ENCODE measurements at regions not wholly inside any gene's neighbourhood (a gene's known extent, or its start where the extent isn't known, plus 50 kb on each side); places are given as distances from the start of the nearest gene placed in this dataset.

- Histone ChIP-seq H3K27me3 (ENCODE audit: control insufficient read depth, insufficient read depth, low read length) (no peaks in the 10 kb centered on the region), H3K9me3 (ENCODE audit: control insufficient read depth, insufficient read depth, low read length) (no peaks in the 10 kb centered on the region)
- no CpG with 5 or more reads among the region's 2 CpGs for WGBS (ENCODE audit: insufficient coverage)
Measured at GRCh38 chr2:144595279-144595678, 75.4 kb upstream of the ZEB2 start.

GRCh38 chr2:144593803-144594202 lies 73.9 kb upstream of the ZEB2 start:
- H3K4me1 ChIP-seq (ENCODE audit: control insufficient read depth, insufficient read depth, low read length) = no peaks in the 10 kb centered on the region
- WGBS (ENCODE audit: insufficient coverage) = 47% methylated on average over 2 of the region's 2 CpGs
- no peaks in the 10 kb centered on the region for H3K9me3 ChIP-seq (ENCODE audit: control insufficient read depth, insufficient read depth, low read length)
- peak in 2 of 6 donors; percentile 25 to 63 for DNase-seq (ENCODE audit: low read depth in 4 of 6, low spot score in 6 of 6)
- no peaks in the 10 kb centered on the region for H3K27me3 ChIP-seq (ENCODE audit: control insufficient read depth, insufficient read depth, low read length)
- no peak overlapping the region for H3K27ac ChIP-seq (ENCODE audit: low read depth, low read length)
- H3K4me3 ChIP-seq (ENCODE audit: low read depth, low read length) = no peak overlapping the region
- no peaks in the 10 kb centered on the region for H3K36me3 ChIP-seq (ENCODE audit: control insufficient read depth, insufficient read depth, low read length)

More at GRCh38 chr2:144595279-144595678, 75.4 kb upstream of the ZEB2 start:
- Histone ChIP-seq H3K27ac (ENCODE audit: low read depth, low read length) (no peak overlapping the region), H3K4me3 (ENCODE audit: low read depth, low read length) (no peak overlapping the region), H3K4me1 (ENCODE audit: control insufficient read depth, insufficient read depth, low read length) (no peaks in the 10 kb centered on the region), H3K36me3 (ENCODE audit: control insufficient read depth, insufficient read depth, low read length) (no peaks in the 10 kb centered on the region)
- no peak for DNase-seq (ENCODE audit: low read depth in 4 of 6, low spot score in 6 of 6)

GRCh38 chr2:144592500-144593256 lies 72.8 kb upstream of the ZEB2 start:
- 100% methylated on average over 1 of the region's 8 CpGs for WGBS (ENCODE audit: insufficient coverage)
- H3K36me3 ChIP-seq (ENCODE audit: control insufficient read depth, insufficient read depth, low read length) = no peaks in the 10 kb centered on the region

DNA sequence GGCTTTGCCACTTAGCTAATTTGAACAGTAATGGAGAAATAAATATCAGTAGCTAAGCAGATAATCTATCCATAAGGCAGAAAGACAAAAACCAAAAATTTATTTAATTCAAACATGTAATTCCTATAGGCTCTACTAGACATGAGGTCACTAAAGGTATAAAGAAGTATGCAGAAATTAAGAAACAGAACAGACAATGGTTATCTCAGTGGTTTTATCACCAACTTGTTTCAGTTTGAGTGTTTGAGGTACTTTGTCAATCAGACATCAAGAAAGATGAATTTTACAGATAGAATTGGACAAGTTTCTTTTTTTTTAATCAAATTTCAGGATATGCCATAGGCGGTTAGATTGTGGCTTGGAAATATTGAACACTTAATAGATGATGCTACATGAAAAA lies 67.4 kb upstream of the ZEB2 start:
- H3K4me1 ChIP-seq (ENCODE audit: control insufficient read depth, insufficient read depth, low read length) = peaks cover 4% of the 10 kb centered on the region
- no peak for DNase-seq (ENCODE audit: low read depth in 4 of 6, low spot score in 6 of 6)
- H3K9me3 ChIP-seq (ENCODE audit: control insufficient read depth, insufficient read depth, low read length) = no peaks in the 10 kb centered on the region
- no peaks in the 10 kb centered on the region for H3K36me3 ChIP-seq (ENCODE audit: control insufficient read depth, insufficient read depth, low read length)
- WGBS (ENCODE audit: insufficient coverage) = no CpG with 5 or more reads among the region's 1 CpG
- H3K27me3 ChIP-seq (ENCODE audit: control insufficient read depth, insufficient read depth, low read length) = no peaks in the 10 kb centered on the region
- H3K4me3 ChIP-seq (ENCODE audit: low read depth, low read length) = no peak overlapping the region
- no peak overlapping the region for H3K27ac ChIP-seq (ENCODE audit: low read depth, low read length)

More at GRCh38 chr2:144592500-144593256, 72.8 kb upstream of the ZEB2 start:
- Histone ChIP-seq H3K27ac (ENCODE audit: low read depth, low read length) (no peak overlapping the region), H3K4me3 (ENCODE audit: low read depth, low read length) (no peak overlapping the region), H3K9me3 (ENCODE audit: control insufficient read depth, insufficient read depth, low read length) (no peaks in the 10 kb centered on the region), H3K27me3 (ENCODE audit: control insufficient read depth, insufficient read depth, low read length) (no peaks in the 10 kb centered on the region), H3K4me1 (ENCODE audit: control insufficient read depth, insufficient read depth, low read length) (no peaks in the 10 kb centered on the region)
- DNase-seq (ENCODE audit: low read depth in 4 of 6, low spot score in 6 of 6) = peak in 2 of 6 donors; percentile 13 to 45

GRCh38 chr2:144586476-144586875 lies 66.6 kb upstream of the ZEB2 start:
- Histone ChIP-seq H3K9me3 (ENCODE audit: control insufficient read depth, insufficient read depth, low read length) (no peaks in the 10 kb centered on the region), H3K27ac (ENCODE audit: low read depth, low read length) (no peak overlapping the region), H3K4me1 (ENCODE audit: control insufficient read depth, insufficient read depth, low read length) (peaks cover 4% of the 10 kb centered on the region), H3K4me3 (ENCODE audit: low read depth, low read length) (no peak overlapping the region), H3K36me3 (ENCODE audit: control insufficient read depth, insufficient read depth, low read length) (no peaks in the 10 kb centered on the region), H3K27me3 (ENCODE audit: control insufficient read depth, insufficient read depth, low read length) (no peaks in the 10 kb centered on the region)
- no CpG with 5 or more reads among the region's 2 CpGs for WGBS (ENCODE audit: insufficient coverage)
- no peak for DNase-seq (ENCODE audit: low read depth in 4 of 6, low spot score in 6 of 6)

- Histone ChIP-seq H3K27me3 (ENCODE audit: control insufficient read depth, insufficient read depth, low read length) (no peaks in the 10 kb centered on the region), H3K36me3 (ENCODE audit: control insufficient read depth, insufficient read depth, low read length) (no peaks in the 10 kb centered on the region), H3K4me1 (ENCODE audit: control insufficient read depth, insufficient read depth, low read length) (peaks cover 4% of the 10 kb centered on the region), H3K4me3 (ENCODE audit: low read depth, low read length) (no peak overlapping the region), H3K9me3 (ENCODE audit: control insufficient read depth, insufficient read depth, low read length) (no peaks in the 10 kb centered on the region), H3K27ac (ENCODE audit: low read depth, low read length) (no peak overlapping the region)
- no peak for DNase-seq (ENCODE audit: low read depth in 4 of 6, low spot score in 6 of 6)
- 100% methylated on average over 2 of the region's 4 CpGs for WGBS (ENCODE audit: insufficient coverage)
Measured at GRCh38 chr2:144583741-144584453, 64.0 kb upstream of the ZEB2 start.

- no peak for DNase-seq (ENCODE audit: low read depth in 4 of 6, low spot score in 6 of 6)
- no peaks in the 10 kb centered on the region for H3K36me3 ChIP-seq (ENCODE audit: control insufficient read depth, insufficient read depth, low read length)
- no peaks in the 10 kb centered on the region for H3K9me3 ChIP-seq (ENCODE audit: control insufficient read depth, insufficient read depth, low read length)
- no peaks in the 10 kb centered on the region for H3K27me3 ChIP-seq (ENCODE audit: control insufficient read depth, insufficient read depth, low read length)
- peaks cover 4% of the 10 kb centered on the region for H3K4me1 ChIP-seq (ENCODE audit: control insufficient read depth, insufficient read depth, low read length)
- H3K27ac ChIP-seq (ENCODE audit: low read depth, low read length) = no peak overlapping the region
- 89% methylated on average over 3 of the region's 6 CpGs for WGBS (ENCODE audit: insufficient coverage)
- H3K4me3 ChIP-seq (ENCODE audit: low read depth, low read length) = no peak overlapping the region
Measured at GRCh38 chr2:144583381-144583729, 63.4 kb upstream of the ZEB2 start.

GRCh38 chr2:144582651-144583380 lies 62.9 kb upstream of the ZEB2 start:
- peaks cover 4% of the 10 kb centered on the region for H3K4me1 ChIP-seq (ENCODE audit: control insufficient read depth, insufficient read depth, low read length)
- 51% methylated on average over 8 of the region's 12 CpGs for WGBS (ENCODE audit: insufficient coverage)
- no peaks in the 10 kb centered on the region for H3K36me3 ChIP-seq (ENCODE audit: control insufficient read depth, insufficient read depth, low read length)
- H3K27ac ChIP-seq (ENCODE audit: low read depth, low read length) = no peak overlapping the region
- H3K4me3 ChIP-seq (ENCODE audit: low read depth, low read length) = no peak overlapping the region
- H3K27me3 ChIP-seq (ENCODE audit: control insufficient read depth, insufficient read depth, low read length) = no peaks in the 10 kb centered on the region
- peak in 1 of 6 donors; percentile 21 for DNase-seq (ENCODE audit: low read depth in 4 of 6, low spot score in 6 of 6)
- H3K9me3 ChIP-seq (ENCODE audit: control insufficient read depth, insufficient read depth, low read length) = no peaks in the 10 kb centered on the region

DNA sequence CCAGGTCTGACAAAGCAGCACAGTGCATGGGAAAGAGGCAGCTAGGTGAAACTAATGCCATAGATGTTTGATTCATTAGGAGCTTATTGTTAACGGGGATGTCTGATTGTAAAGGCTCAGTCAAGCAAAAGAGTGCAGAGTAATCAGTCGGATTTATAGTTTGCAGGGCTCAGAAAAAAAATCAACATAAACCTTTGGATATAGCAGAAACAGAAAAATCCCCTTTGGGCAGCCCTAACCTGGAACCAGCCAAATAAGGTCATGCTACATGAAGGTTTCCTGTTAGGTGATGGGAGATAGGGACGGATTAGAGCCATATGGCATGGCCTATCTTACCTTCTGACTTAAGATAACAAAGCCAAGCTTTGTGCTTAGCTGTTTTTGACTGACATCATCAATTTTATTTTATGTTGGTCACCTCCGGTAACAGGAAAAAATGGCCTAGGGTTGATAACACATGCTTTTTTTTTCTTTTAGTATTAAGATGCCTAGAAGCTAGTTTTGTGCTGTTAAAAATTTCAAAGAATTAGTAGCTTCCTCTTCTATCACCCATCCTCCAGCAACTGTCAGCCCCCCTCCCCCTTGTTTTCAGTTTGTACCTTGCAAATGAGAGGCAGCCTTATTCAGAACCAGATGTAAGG lies 60.7 kb upstream of the ZEB2 start:
- no CpG with 5 or more reads among the region's 4 CpGs for WGBS (ENCODE audit: insufficient coverage)
- Histone ChIP-seq H3K4me3 (ENCODE audit: low read depth, low read length) (no peak overlapping the region), H3K27ac (ENCODE audit: low read depth, low read length) (no peak overlapping the region), H3K27me3 (ENCODE audit: control insufficient read depth, insufficient read depth, low read length) (no peaks in the 10 kb centered on the region), H3K4me1 (ENCODE audit: control insufficient read depth, insufficient read depth, low read length) (peaks cover 4% of the 10 kb centered on the region), H3K9me3 (ENCODE audit: control insufficient read depth, insufficient read depth, low read length) (no peaks in the 10 kb centered on the region), H3K36me3 (ENCODE audit: control insufficient read depth, insufficient read depth, low read length) (no peaks in the 10 kb centered on the region)
- peak in 1 of 6 donors; percentile 7 for DNase-seq (ENCODE audit: low read depth in 4 of 6, low spot score in 6 of 6)
